ENCODE measurements at regions not wholly inside any gene's neighbourhood (a gene's known extent, or its start where the extent isn't known, plus 50 kb on each side); places are given as distances from the start of the nearest gene placed in this dataset.

DNA sequence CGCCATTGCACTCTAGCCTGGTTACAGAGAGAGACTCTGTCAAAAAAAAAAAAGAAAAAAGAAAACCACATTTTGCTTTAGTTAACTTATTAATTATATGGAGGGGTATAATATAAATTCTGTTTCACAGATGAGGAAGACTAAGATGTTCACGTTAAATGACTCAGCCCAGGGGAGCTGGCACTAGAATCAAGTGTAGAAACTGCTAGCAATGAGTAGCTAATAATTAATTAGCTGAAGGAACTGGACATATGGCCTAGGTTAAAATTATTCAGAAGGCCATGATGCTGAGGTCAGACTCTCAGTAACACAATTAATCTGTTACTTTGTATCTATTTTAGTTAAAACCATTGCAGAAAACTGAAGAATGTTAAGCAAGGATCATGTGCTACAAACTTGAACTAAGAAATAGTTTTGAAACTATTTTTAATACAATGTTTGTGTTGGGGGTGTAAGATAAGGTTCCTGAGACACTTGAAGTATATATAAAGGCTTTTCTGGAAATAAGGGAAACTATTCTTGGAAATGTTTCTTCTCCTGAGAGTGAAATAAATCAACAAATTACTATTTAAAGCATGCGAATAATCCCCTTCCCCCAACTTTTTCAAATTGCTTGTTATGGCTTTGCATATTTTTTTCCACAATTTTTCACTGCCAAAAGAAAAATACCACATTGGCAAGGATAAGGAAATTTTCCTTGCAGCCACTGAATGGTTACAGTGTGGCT is 589.3 kb downstream of the SOX5 start:
- H2AFZ ChIP-seq (replicated peaks; ENCODE audit: low read length, poor library complexity): no peak overlapping the region
- H2BK5ac ChIP-seq (ENCODE audit: low read depth, low read length, poor library complexity, severe bottlenecking): no peak overlapping the region
- H3K79me1 ChIP-seq (ENCODE audit: low read depth in 1 of 2, low read length in 2 of 2): no peaks in the 10 kb centered on the region
- no peaks in the 10 kb centered on the region for H3K9me1 ChIP-seq (ENCODE audit: insufficient read depth, low read length)
- no peaks in the 10 kb centered on the region for H3K27me3 ChIP-seq (ENCODE audit: control insufficient read depth, insufficient read depth, low read length)
- no peak overlapping the region for H3K4ac ChIP-seq (ENCODE audit: low read depth, low read length)
- H3K27ac ChIP-seq (ENCODE audit: insufficient read depth, low read length): no peak overlapping the region
- H3K23ac ChIP-seq (ENCODE audit: low read depth, low read length): no peak overlapping the region
- H2BK20ac ChIP-seq (ENCODE audit: low read depth, low read length): no peak overlapping the region
- WGBS, 2 experiments (ENCODE audit: extremely low coverage in 2 of 2, insufficient read length in 1 of 2): no CpG with 5 or more reads among the region's 3 CpGs
- ATAC-seq (ENCODE audit: low read depth): no peak
- no peak overlapping the region for H3K9ac ChIP-seq (ENCODE audit: low read depth, low read length)
- no peaks in the 10 kb centered on the region for H4K20me1 ChIP-seq (ENCODE audit: insufficient read depth, low read length)
- ChIA-PET CTCF (no interaction called here), POLR2A (ENCODE audit: unreplicated experiment) (no interaction called here)
- intact Hi-C loops (cut with micrococcal nuclease) (no loop called here), in situ Hi-C loops (cut with MboI; ENCODE audit: low sequenced_read_pairs) (no loop called here), dilution Hi-C loops (cut with HindIII; ENCODE audit: low sequenced_read_pairs, unreplicated experiment) (no loop called here)
- no peak for TF ChIP-seq MXI1 (IDR thresholded peaks at IDR 0.05; ENCODE audit: borderline replicate concordance, low read depth, low read length)
- no TSS peak for BruUV-seq (replicated peaks)
- H3K9me3 ChIP-seq (ENCODE audit: control insufficient read depth, insufficient read depth, low read length): no peaks in the 10 kb centered on the region
- no peak overlapping the region for H3K4me2 ChIP-seq (ENCODE audit: low read depth, low read length)
- no peaks in the 10 kb centered on the region for H3K36me3 ChIP-seq (ENCODE audit: control insufficient read depth, insufficient read depth, low read length)
- no peak overlapping the region for H3K14ac ChIP-seq (replicated peaks; ENCODE audit: low read depth, low read length)
- no peak overlapping the region for H3K56ac ChIP-seq (ENCODE audit: extremely low read depth, insufficient read depth, low read length)
- H4K8ac ChIP-seq (ENCODE audit: low read depth in 2 of 2, low read length in 2 of 2): no peak overlapping the region
- H4K91ac ChIP-seq (ENCODE audit: insufficient read depth, low read depth, low read length): no peak overlapping the region
- DNase-seq: no peak
- H2AK9ac ChIP-seq (replicated peaks; ENCODE audit: low read depth, low read length, poor library complexity): no peak overlapping the region
- no peak overlapping the region for H4K5ac ChIP-seq (ENCODE audit: low read depth, low read length)
- no peak overlapping the region for H2AK5ac ChIP-seq (ENCODE audit: low read depth, low read length)
- no peak overlapping the region for H2BK120ac ChIP-seq (ENCODE audit: low read depth, low read length)
- H2BK15ac ChIP-seq (ENCODE audit: low read depth, low read length): no peak overlapping the region
- no peak overlapping the region for H3K4me3 ChIP-seq (ENCODE audit: insufficient read depth, low read depth, low read length)
- no peak overlapping the region for H3K18ac ChIP-seq (ENCODE audit: low read depth, low read length)
- no peaks in the 10 kb centered on the region for H3K4me1 ChIP-seq (ENCODE audit: control insufficient read depth, insufficient read depth, low read length)
